GM19455 (cell line): ENCODE measurements at regions not wholly inside any gene's neighbourhood (a gene's known extent, or its start where the extent isn't known, plus 50 kb on each side); places are given as distances from the start of the nearest gene placed in this dataset.
"Not testable (repeated sequence)": the region's sequence is repeated elsewhere in the genome, so short reads cannot be mapped to it uniquely, and the experiment has no call there.

Experiments used
- ATAC-seq: cut with Tn5 transposase; IDR thresholded peaks from one replicate; pipeline ENCODE4 v1.9.1; 2021; ENCODE audit not compliant: unreplicated experiment

- no peak for ATAC-seq
These were observed 218.5 kb upstream of the STT3B start for GRCh38 chr3:31314258-31314657.

GRCh38 chr3:31319332-31319731, 213.4 kb upstream of the STT3B start:
- no peak for ATAC-seq

- ATAC-seq, result no peak
These were observed 211.1 kb upstream of the STT3B start for GRCh38 chr3:31321620-31322019.

GRCh38 chr3:31322460-31322859, 210.3 kb upstream of the STT3B start:
- no peak for ATAC-seq

- not testable (repeated sequence) for ATAC-seq
These were observed 204.8 kb upstream of the STT3B start for GRCh38 chr3:31327826-31328357.

GRCh38 chr3:31331278-31331677, 201.4 kb upstream of the STT3B start:
- no peak for ATAC-seq

- no peak for ATAC-seq
These were observed 191.6 kb upstream of the STT3B start for GRCh38 chr3:31341130-31341529.

GRCh38 chr3:31343075-31343474, 189.7 kb upstream of the STT3B start:
- no peak for ATAC-seq

- no peak for ATAC-seq
These were observed 187.1 kb upstream of the STT3B start for GRCh38 chr3:31345581-31345980.

GRCh38 chr3:31346542-31346979, 186.2 kb upstream of the STT3B start:
- no peak for ATAC-seq

GRCh38 chr3:31349001-31349748, 183.6 kb upstream of the STT3B start:
- no peak for ATAC-seq

GRCh38 chr3:31350307-31350706, 182.4 kb upstream of the STT3B start:
- no peak for ATAC-seq

- no peak for ATAC-seq
These were observed 180.4 kb upstream of the STT3B start for GRCh38 chr3:31352331-31352730.

- ATAC-seq, result no peak
These were observed 179.6 kb upstream of the STT3B start for GRCh38 chr3:31353166-31353565.

- no peak for ATAC-seq
These were observed 178.4 kb upstream of the STT3B start for GRCh38 chr3:31354373-31354772.

- no peak for ATAC-seq
These were observed 176.9 kb upstream of the STT3B start for GRCh38 chr3:31355807-31356206.

- no peak for ATAC-seq
These were observed 175.8 kb upstream of the STT3B start for GRCh38 chr3:31356941-31357340.

GRCh38 chr3:31357451-31357850, 175.3 kb upstream of the STT3B start:
- no peak for ATAC-seq

GRCh38 chr3:31358473-31359070, 174.2 kb upstream of the STT3B start:
- ATAC-seq, result no peak

- ATAC-seq, result no peak
These were observed 171.1 kb upstream of the STT3B start for GRCh38 chr3:31361371-31362273.

GRCh38 chr3:31364188-31364587, 168.5 kb upstream of the STT3B start:
- no peak for ATAC-seq
